GM21528 (cell line): ENCODE measurements at regions not wholly inside any gene's neighbourhood (a gene's known extent, or its start where the extent isn't known, plus 50 kb on each side); places are given as distances from the start of the nearest gene placed in this dataset.

Source experiments
- ATAC-seq: cut with Tn5 transposase; IDR thresholded peaks from one replicate; pipeline ENCODE4 v1.9.1; 2021; ENCODE audit warnings: mild to moderate bottlenecking, moderate library complexity; ENCODE audit not compliant: unreplicated experiment, low FRiP score

DNA sequence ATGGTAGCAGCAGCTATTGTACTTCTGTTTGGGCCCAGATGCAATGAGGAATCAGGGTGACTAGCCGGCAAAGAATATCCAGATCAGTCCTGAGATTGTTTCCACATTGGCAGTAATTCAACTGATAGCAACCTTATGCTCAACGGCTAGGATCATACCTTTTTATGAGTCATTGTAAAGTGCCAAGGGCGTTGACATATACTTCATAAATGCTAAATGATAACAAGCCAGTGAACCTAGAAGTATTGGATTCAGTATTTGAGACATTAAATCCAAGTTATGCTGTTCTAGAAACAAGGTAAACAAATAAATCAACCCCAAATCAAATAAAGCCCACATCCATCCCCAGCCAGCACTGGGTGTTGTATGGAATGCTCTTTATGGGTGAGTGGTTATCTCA, 207.1 kb upstream of the ZFHX3 start:
- no peak for ATAC-seq

DNA sequence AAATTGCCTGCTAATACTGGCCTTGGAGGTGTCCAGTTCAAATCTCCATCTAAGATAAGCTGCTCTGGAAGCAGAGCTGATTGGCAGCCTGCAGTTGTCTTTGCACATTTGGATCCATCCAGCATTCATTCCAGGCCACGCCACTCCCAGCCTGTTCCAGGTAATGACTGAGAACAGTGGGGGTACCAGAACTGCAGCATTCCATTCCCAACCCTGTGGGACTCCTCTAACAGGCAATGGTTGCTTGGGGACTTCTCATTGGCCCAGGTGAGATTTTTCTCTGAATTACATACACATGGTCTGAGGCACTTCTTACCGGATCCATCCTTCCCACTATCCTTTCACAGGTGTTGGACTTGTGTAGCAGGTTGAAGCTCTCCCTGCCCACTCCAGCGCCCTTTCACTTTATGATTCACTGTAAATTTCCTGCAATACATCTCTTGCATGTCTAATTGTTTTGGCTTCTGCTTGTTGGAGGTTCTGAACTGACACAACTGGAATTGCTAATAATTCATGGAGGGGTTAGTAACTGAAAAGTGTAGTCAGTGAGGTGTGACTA, 206.1 kb upstream of the ZFHX3 start:
- ATAC-seq: no peak

- ATAC-seq: no peak
Measured at GRCh38 chr16:73252446-73252845, 204.5 kb upstream of the ZFHX3 start.

- no peak for ATAC-seq
Measured at GRCh38 chr16:73251608-73252007, 203.7 kb upstream of the ZFHX3 start.

GRCh38 chr16:73248316-73248715, 200.4 kb upstream of the ZFHX3 start:
- no peak for ATAC-seq

- no peak for ATAC-seq
Measured at GRCh38 chr16:73240920-73241319, 193.0 kb upstream of the ZFHX3 start.

- ATAC-seq: no peak
Measured at GRCh38 chr16:73237601-73238000, 189.7 kb upstream of the ZFHX3 start.

- no peak for ATAC-seq
Measured at GRCh38 chr16:73234496-73234895, 186.6 kb upstream of the ZFHX3 start.

DNA sequence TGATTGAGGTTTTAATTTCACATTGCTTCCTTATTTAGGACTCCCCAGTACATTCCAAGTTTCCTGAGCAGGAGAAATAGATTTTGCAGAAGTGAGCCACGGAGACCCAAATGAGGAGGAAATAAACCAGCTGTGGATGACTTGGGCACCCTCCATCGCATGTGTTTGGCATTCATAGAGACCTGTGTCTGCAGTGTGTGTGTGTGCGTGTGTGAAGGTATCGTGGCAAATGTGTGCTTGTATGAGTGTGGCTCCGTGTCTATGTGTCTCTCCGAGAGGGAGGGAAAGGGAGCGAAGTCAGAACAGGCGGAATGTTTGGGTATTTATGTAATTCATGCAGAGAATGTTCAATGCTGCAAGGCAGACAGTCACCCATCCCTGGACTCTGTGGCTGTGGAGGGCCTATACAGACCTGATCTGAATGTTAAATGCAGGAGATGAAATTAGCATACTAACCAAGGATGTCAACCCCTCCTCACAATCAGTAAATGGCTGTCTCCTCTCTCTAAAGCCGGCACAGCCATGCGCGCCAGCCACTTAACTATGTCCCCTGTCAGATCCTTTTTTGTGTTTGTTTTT, 186.0 kb upstream of the ZFHX3 start:
- ATAC-seq: no peak

DNA sequence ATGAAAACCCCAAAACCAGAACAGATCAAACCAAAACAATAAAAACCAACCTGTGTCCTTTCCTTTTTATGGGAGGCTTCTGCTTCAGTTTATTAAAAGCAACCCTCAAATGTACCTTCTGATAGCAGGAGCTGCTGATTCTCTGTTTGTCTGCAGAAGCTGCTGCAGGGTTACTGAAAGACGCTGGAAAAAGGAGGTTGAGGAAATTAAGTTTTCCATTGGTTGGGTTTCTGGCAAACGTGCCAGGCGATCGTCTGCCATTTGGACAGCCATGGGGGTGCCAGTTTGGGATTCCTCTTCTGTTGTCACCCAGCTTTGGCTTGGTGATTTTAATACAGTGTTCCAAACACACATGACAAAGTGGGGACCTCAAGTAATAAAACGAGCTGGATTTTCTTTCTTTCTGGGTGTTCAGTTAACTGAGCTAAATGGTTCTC, 185.4 kb upstream of the ZFHX3 start:
- no peak for ATAC-seq

DNA sequence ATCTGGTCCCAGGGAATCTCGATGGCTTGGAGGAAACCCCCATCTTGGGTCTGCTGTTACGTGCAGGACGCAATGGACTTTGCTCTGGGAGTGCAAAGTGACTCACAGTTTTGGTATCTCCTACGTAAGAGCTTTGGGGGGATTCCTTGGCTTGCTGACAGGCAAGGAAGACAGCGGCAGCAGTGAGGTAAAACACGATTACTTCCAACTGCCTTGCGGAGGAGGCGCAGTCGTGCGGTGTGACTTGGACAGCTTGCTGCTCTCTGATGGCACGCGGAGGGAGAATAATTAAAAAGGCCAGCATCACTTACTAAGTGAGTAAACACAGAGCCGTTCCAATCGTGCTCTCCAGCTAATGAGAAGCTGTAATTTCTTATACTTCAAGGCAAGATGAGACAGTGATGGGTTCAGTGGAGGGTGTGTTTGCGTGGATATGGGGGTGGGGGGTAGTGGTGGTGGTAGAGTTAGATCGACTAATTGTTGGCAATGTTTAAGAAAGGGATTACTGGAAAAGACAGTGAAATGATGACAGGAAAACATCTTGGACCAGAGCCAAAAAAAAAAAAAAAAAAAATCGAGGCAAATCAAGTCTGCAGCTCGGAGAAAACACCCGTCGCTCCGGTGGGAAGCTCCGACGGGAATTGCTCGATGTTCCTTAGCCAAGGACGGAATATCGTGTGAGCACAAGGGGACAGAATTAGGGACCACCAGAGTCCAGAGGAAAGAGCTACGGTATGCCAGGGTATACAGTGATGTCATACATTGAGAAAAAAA, 184.8 kb upstream of the ZFHX3 start:
- no peak for ATAC-seq

GRCh38 chr16:73231944-73232554, 184.1 kb upstream of the ZFHX3 start:
- ATAC-seq: no peak

DNA sequence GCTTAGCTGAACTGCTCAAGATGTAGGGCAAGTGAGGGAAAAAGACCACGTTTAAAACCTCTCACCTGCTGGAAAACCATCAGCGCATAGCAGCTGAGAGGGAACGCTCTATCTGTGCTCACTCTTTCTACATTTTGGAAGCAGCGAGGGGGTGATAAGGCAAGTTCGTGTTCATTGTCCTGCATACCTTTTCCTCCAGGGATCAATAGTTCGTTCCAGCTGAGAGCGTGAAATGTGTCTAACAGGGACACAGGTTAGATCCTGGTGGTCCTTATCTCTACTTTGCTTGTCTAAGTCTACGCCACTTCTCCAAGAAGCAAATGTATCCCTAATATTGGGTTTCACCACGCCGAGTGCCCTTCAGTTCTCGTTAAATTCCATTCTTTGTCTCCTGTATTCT, 183.5 kb upstream of the ZFHX3 start:
- ATAC-seq: no peak

DNA sequence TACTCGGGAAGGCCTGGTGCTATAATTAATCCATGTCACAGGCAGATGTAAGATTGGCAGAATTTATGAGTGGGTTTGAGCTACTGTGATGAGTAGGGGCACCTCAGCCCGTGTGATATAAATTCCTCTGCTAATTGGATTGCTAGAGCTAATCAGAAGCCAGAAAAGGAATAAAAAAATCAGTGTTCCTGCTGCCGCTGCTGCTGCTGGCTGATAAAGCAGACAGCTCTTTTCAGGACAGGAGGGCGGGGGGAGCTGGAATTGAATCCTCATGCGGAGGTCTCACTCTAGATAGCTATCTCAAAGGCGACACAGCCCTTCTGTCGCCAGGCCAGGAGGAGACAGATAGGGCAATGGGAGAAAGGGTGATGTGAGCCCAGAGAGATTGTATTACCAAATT, 182.7 kb upstream of the ZFHX3 start:
- no peak for ATAC-seq

- ATAC-seq: no peak
Measured at GRCh38 chr16:73228649-73229048, 180.7 kb upstream of the ZFHX3 start.

- no peak for ATAC-seq
Measured at GRCh38 chr16:73226675-73227074, 178.7 kb upstream of the ZFHX3 start.

DNA sequence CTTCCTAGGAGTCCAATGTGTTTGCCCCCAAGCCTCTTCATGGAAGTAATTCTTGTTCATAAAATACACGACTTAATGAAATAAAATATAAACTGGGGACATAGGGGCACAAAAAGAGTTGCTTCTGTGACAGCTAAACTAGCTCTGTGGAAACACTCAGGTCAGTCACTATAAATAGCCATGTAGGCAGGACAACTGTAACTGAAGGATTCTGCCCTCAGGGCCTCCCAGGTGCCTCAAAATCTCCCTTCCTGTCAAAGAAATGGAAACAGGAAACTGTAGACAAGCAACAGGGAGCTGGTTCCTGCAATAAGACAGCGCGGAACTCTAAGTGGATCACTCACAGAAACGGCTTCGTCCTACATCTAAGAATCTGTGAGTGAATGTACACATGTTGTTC, 178.1 kb upstream of the ZFHX3 start:
- ATAC-seq: no peak

DNA sequence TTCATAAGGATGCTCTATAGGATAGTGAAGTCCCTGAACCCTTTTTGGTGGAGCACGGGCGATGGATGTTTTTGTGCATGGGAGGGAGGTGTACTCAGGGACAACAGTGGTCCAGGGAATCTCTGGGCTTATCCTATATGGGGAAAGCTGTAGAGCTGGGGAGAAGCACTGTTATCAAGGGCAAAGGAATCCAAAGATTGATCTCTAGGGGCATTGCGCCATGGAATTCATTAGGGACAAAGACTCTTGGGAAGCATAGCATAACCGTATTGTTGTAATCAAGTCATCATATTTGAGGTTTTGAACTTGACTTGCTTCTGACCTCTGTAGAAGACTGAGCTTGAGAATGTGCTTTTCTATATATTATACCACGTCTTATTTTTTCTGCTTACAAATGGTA, 172.9 kb upstream of the ZFHX3 start:
- ATAC-seq: no peak

- ATAC-seq: no peak
Measured at GRCh38 chr16:73219176-73219575, 171.2 kb upstream of the ZFHX3 start.

- ATAC-seq: no peak
Measured at GRCh38 chr16:73217654-73218053, 169.7 kb upstream of the ZFHX3 start.

DNA sequence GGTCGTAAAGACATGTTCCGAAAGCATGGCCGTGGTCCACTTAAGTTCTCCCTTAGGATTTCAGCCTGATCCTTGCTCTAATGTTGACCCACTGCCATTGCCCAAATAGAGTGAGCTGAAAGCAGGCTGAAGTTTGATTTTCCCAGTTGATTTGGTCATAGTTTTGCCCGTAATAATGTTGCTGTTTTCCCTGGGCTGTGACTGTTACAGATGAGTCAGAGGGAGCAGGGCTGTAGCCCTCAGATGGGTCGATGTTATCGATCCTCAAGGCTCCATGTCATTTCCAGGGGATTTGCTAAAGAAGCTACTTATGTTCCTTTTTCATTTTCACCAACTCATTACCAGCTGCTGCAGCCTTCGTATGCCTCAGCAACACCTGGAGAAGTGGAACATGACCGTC, 169.0 kb upstream of the ZFHX3 start:
- no peak for ATAC-seq
